ENCODE measurements at regions not wholly inside any gene's neighbourhood (a gene's known extent, or its start where the extent isn't known, plus 50 kb on each side); places are given as distances from the start of the nearest gene placed in this dataset.

- H3K56ac ChIP-seq (replicated peaks; ENCODE audit: insufficient read length, low read depth, low read length): no peak overlapping the region
- H3K36me3 ChIP-seq (ENCODE audit: control insufficient read depth in 2 of 4, insufficient read depth in 4 of 4, low read length in 3 of 4): no peaks in the 10 kb centered on the region
- no peak overlapping the region for H2AFZ ChIP-seq (ENCODE audit: low read length)
- no peak overlapping the region for H3K18ac ChIP-seq (ENCODE audit: extremely low read depth, low read length)
- POLR2A ChIA-PET (ENCODE audit: partially characterized antibody): no interaction called here
- no peak overlapping the region for H3K4ac ChIP-seq (replicated peaks; ENCODE audit: insufficient read length, low read depth, low read length)
- no peak overlapping the region for H2BK15ac ChIP-seq (ENCODE audit: low read length)
- no peak for DNase-seq (ENCODE audit: low read depth in 1 of 2, low spot score in 2 of 2)
- no peak overlapping the region for H3K23ac ChIP-seq (ENCODE audit: insufficient read length)
- no peaks in the 10 kb centered on the region for H4K20me1 ChIP-seq (replicated peaks in 1 of 2; ENCODE audit: control insufficient read depth in 1 of 2, insufficient read depth in 2 of 2, low read length in 2 of 2)
- CTCF ChIA-PET (ENCODE audit: partially characterized antibody): interaction anchor here (0.6 to 2.2 kb wide), 8 partner anchors 9 to 1253 kb away, joined by 3 to 9 read pairs (median 3); no protein-coding TSS in a partner anchor
- no peak overlapping the region for H4K5ac ChIP-seq (ENCODE audit: insufficient read length, low read depth, low read length)
- no peaks in the 10 kb centered on the region for H3K27me3 ChIP-seq (replicated peaks in 1 of 4; ENCODE audit: control insufficient read depth in 3 of 4, extremely low read depth in 1 of 4, insufficient read depth in 3 of 4, low read length in 3 of 4)
- no peaks in the 10 kb centered on the region for H3K79me2 ChIP-seq (ENCODE audit: control insufficient read depth in 1 of 2, insufficient read depth in 2 of 2, low read length in 2 of 2)
- H3K9me3 ChIP-seq (ENCODE audit: insufficient read depth in 2 of 2, low read depth in 1 of 2, low read length in 1 of 2): no peaks in the 10 kb centered on the region
- H3K9ac ChIP-seq (replicated peaks in 1 of 4; ENCODE audit: extremely low read depth in 1 of 4, low read depth in 3 of 4, low read length in 3 of 4): no peak overlapping the region
- H3K27ac ChIP-seq (ENCODE audit: low read depth, low read length): no peak overlapping the region
- H2BK20ac ChIP-seq (ENCODE audit: low read length): no peak overlapping the region
- no peak overlapping the region for H2BK12ac ChIP-seq (ENCODE audit: low read depth, low read length)
- no peak overlapping the region for H4K8ac ChIP-seq (ENCODE audit: extremely low read depth, insufficient read depth, low read length)
- no peak overlapping the region for H3K4me2 ChIP-seq (ENCODE audit: insufficient read depth in 1 of 2, low read depth in 2 of 2, low read length in 2 of 2)
- H4K91ac ChIP-seq (replicated peaks; ENCODE audit: insufficient read length, low read length): no peak overlapping the region
- peak; percentile 19 for FAIRE-seq
- H3K23me2 ChIP-seq (ENCODE audit: low read depth, low read length): no peaks in the 10 kb centered on the region
- WGBS, 2 experiments (ENCODE audit: extremely low coverage in 1 of 2, insufficient coverage in 1 of 2, insufficient read length in 1 of 2, insufficient replicate concordance in 2 of 2, low coverage in 1 of 2, low lambda C conversion rate in 2 of 2, missing lambda C conversion rate in 1 of 2): 83% methylated on average over 2 of the region's 2 CpGs; no CpG with 5 or more reads in 1 of the 2 experiments
- H3K4me1 ChIP-seq (replicated peaks in 1 of 4; ENCODE audit: control insufficient read depth in 3 of 4, insufficient read depth in 4 of 4, low read length in 3 of 4): no peaks in the 10 kb centered on the region
- no peak overlapping the region for H2AK5ac ChIP-seq (ENCODE audit: low read depth, low read length)
- peak in 1 of 3 experiments; percentile 13; a peak in 1 of 4 replicates for TF ChIP-seq CTCF (IDR thresholded peaks at IDR 0.05; ENCODE audit: control extremely low read depth in 1 of 3, insufficient read depth in 1 of 3, low read depth in 1 of 3, low read length in 3 of 3)
- TF ChIP-seq RFX5 (IDR thresholded peaks at IDR 0.05; ENCODE audit: borderline replicate concordance, low read depth, low read length): no peak
- peak in 1 of 2 experiments; percentile 31; a peak in 3 of 4 replicates for TF ChIP-seq RAD21 (IDR thresholded peaks at IDR 0.05 in 1 of 2, conservative IDR thresholded peaks at IDR 0.05 in 1 of 2; ENCODE audit: low read depth in 2 of 2, low read length in 2 of 2)
- no peak overlapping the region for H2BK120ac ChIP-seq (replicated peaks; ENCODE audit: low read depth, low read length)
- H3K14ac ChIP-seq (ENCODE audit: insufficient read length): no peak overlapping the region
- H3K79me1 ChIP-seq (ENCODE audit: low read depth, low read length): no peaks in the 10 kb centered on the region
- H3K4me3 ChIP-seq (ENCODE audit: extremely low read depth in 1 of 4, insufficient read depth in 2 of 4, low read depth in 3 of 4, low read length in 4 of 4): no peak overlapping the region
- no peak overlapping the region for H2BK5ac ChIP-seq (ENCODE audit: low read depth, low read length)
Measured at GRCh38 chr6:98054453-98054852, 771.4 kb upstream of the MMS22L start.
